ENCODE measurements at regions not wholly inside any gene's neighbourhood (a gene's known extent, or its start where the extent isn't known, plus 50 kb on each side); places are given as distances from the start of the nearest gene placed in this dataset.

DNA sequence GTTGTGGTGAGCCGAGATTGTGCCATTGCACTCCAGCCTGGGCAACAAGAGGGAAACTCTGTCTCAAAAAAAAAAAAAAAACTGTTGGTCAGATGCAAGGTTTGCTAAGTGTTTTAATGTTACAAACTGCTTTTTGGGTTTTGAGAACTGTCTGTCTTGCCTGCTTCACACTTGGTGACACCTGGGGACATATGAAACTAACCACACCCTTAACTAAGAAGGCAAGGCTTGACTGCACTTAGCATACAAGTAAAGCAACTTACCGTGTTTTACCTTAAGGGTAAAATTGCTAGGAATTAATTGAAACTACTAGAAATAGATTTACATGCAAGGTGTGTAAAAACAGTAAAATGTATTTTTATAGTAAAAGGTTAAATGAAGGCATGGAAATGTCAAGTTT is 180.4 kb downstream of the OR13H1 start:
- TF ChIP-seq CTCF (IDR thresholded peaks at IDR 0.05): no peak
- H3K4me3 ChIP-seq (ENCODE audit: low read depth, low read length): no peak overlapping the region
- H3K79me2 ChIP-seq: no peaks in the 10 kb centered on the region
- no peak overlapping the region for H3K4me2 ChIP-seq (ENCODE audit: low read length)
- no peak overlapping the region for H3K27ac ChIP-seq
- H2AFZ ChIP-seq: no peak overlapping the region
- H3K9me3 ChIP-seq (ENCODE audit: control insufficient read depth, low read length): no peaks in the 10 kb centered on the region
- H3K27me3 ChIP-seq (ENCODE audit: control insufficient read depth, insufficient read depth, low read length): no peaks in the 10 kb centered on the region
- no peaks in the 10 kb centered on the region for H3K36me3 ChIP-seq (ENCODE audit: control insufficient read depth, insufficient read depth, low read length)
- no peaks in the 10 kb centered on the region for H3K4me1 ChIP-seq
- no peak overlapping the region for H3K9ac ChIP-seq

- Histone ChIP-seq H3K9ac (no peak overlapping the region), H3K27ac (no peak overlapping the region), H3K4me1 (no peaks in the 10 kb centered on the region), H3K36me3 (ENCODE audit: control insufficient read depth, insufficient read depth, low read length) (no peaks in the 10 kb centered on the region), H3K79me2 (no peaks in the 10 kb centered on the region), H3K4me3 (ENCODE audit: low read depth, low read length) (no peak overlapping the region), H3K27me3 (ENCODE audit: control insufficient read depth, insufficient read depth, low read length) (no peaks in the 10 kb centered on the region), H3K9me3 (ENCODE audit: control insufficient read depth, low read length) (no peaks in the 10 kb centered on the region), H2AFZ (no peak overlapping the region), H3K4me2 (ENCODE audit: low read length) (no peak overlapping the region)
- no peak for TF ChIP-seq CTCF (IDR thresholded peaks at IDR 0.05)
Measured at GRCh38 chrX:131725001-131725654, 181.3 kb downstream of the OR13H1 start.

DNA sequence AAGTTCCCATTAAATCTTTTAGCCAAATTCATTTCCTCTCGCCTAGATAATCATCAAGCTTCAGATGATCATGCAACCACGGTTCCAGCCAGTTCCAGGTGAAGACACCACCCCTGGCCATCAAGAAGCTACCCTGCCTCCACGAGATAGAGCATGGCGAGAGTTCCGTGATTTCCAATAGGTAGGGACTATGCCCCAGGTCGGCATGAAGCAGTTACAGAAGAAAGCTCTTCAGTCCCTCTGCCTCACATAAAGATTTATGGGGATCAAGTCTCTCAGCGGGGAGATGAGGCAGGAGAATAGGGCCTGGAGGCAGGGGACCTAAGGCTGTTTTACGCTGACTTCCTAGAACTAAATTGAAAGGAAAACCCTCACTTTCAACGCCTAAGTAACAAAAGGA is 183.9 kb downstream of the OR13H1 start:
- TF ChIP-seq CTCF (IDR thresholded peaks at IDR 0.05): no peak
- H3K27ac ChIP-seq: no peak overlapping the region

DNA sequence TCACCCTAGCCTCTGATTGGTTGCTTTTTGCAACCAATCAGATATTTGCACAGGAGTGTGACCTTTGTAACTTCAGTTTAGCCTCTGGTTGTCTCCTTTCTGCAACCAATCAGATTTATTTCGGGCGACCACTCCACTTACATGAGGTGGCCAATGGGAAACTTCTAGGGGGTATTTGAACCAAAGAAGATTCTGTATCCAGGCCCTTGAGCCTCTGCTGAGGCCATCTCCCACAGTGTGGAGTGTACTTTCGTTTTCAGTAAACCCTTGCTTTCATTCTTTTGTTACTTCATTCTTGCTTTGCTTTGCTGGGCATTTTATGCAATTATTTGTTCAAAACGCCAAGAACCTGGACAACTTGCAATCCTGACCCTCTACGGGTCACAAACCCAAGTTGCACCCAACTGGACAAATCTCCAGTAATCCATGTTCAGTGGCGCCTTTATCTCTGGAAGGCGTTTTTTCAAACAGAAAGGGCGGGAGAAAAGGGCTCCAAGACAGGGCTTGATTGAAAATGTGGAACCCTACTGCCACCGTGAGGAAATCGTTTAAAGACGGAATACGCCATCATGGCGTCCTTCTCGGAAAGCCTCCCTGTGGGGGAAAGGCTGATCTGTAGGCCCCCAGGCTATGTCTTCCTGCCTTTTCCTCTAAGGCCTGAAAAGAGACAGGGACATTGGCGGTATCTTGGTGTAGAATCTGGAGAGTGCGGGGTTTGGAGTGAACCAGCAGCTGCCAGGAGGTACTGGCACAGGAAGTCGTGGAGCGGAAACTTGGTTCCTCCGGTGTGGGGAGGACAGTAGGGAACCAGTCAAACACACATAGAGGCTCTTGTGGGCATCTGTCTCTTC is 184.6 kb downstream of the OR13H1 start:
- no peak overlapping the region for H3K4me2 ChIP-seq (ENCODE audit: low read length)
- no peak overlapping the region for H3K9ac ChIP-seq
- H3K4me1 ChIP-seq: no peaks in the 10 kb centered on the region
- H3K27ac ChIP-seq: no peak overlapping the region
- no peaks in the 10 kb centered on the region for H3K36me3 ChIP-seq (ENCODE audit: control insufficient read depth, insufficient read depth, low read length)
- H3K4me3 ChIP-seq (ENCODE audit: low read depth, low read length): no peak overlapping the region
- no peaks in the 10 kb centered on the region for H3K79me2 ChIP-seq
- H3K27me3 ChIP-seq (ENCODE audit: control insufficient read depth, insufficient read depth, low read length): no peaks in the 10 kb centered on the region
- no peak for TF ChIP-seq CTCF (IDR thresholded peaks at IDR 0.05)
- no peak overlapping the region for H2AFZ ChIP-seq
- H3K9me3 ChIP-seq (ENCODE audit: control insufficient read depth, low read length): no peaks in the 10 kb centered on the region

More for the DNA sequence above, 183.9 kb downstream of the OR13H1 start:
- Histone ChIP-seq H3K36me3 (ENCODE audit: control insufficient read depth, insufficient read depth, low read length) (no peaks in the 10 kb centered on the region), H3K4me2 (ENCODE audit: low read length) (no peak overlapping the region), H3K27me3 (ENCODE audit: control insufficient read depth, insufficient read depth, low read length) (no peaks in the 10 kb centered on the region), H3K9me3 (ENCODE audit: control insufficient read depth, low read length) (no peaks in the 10 kb centered on the region), H3K4me1 (no peaks in the 10 kb centered on the region), H3K4me3 (ENCODE audit: low read depth, low read length) (no peak overlapping the region), H3K79me2 (no peaks in the 10 kb centered on the region), H2AFZ (no peak overlapping the region), H3K9ac (no peak overlapping the region)
